ENCODE measurements at regions not wholly inside any gene's neighbourhood (a gene's known extent, or its start where the extent isn't known, plus 50 kb on each side); places are given as distances from the start of the nearest gene placed in this dataset.

GRCh38 chr5:93221773-93222172 is 359.2 kb downstream of the NR2F1-AS1 start:
- ChIA-PET CTCF (no interaction called here), POLR2A (no interaction called here)
- BruUV-seq (replicated peaks): no TSS peak
- Histone ChIP-seq H3K36me3 (ENCODE audit: control insufficient read depth in 2 of 2, extremely low read depth in 1 of 2, insufficient read depth in 2 of 2, low read length in 2 of 2) (no peaks in the 10 kb centered on the region), H3K4me2 (ENCODE audit: insufficient read depth, low read length) (no peak overlapping the region), H3K4me3 (replicated peaks in 1 of 3; ENCODE audit: insufficient read depth in 1 of 3, low read depth in 1 of 3, low read length in 3 of 3) (no peak overlapping the region), H3K27ac (ENCODE audit: insufficient read depth, low read depth, low read length) (no peak overlapping the region), H3K9me3 (replicated peaks; ENCODE audit: control insufficient read depth, insufficient read depth, low read length) (no peaks in the 10 kb centered on the region), H2AFZ (ENCODE audit: low read depth, low read length) (no peak overlapping the region), H3K27me3 (ENCODE audit: control insufficient read depth in 2 of 2, insufficient read depth in 2 of 2, low read length in 2 of 2) (no peaks in the 10 kb centered on the region), H3K4me1 (ENCODE audit: control insufficient read depth, extremely low read depth, insufficient read depth, low read length) (no peaks in the 10 kb centered on the region), H3K9ac (replicated peaks; ENCODE audit: extremely low read depth, insufficient read depth, low read length) (no peak overlapping the region), H4K20me1 (replicated peaks; ENCODE audit: control insufficient read depth, extremely low read depth, insufficient read depth, low read length) (no peaks in the 10 kb centered on the region), H3K79me2 (ENCODE audit: control insufficient read depth, insufficient read depth, low read length) (no peaks in the 10 kb centered on the region), H3K9me1 (replicated peaks; ENCODE audit: control insufficient read depth, extremely low read depth, insufficient read depth, low read length) (no peaks in the 10 kb centered on the region)
- dilution Hi-C loops (cut with MboI; ENCODE audit: extremely low pct_ligation_motif_present, low sequenced_read_pairs) (no loop called here), intact Hi-C loops (cut with micrococcal nuclease) (no loop called here)
- no peak for TF ChIP-seq MYC (IDR thresholded peaks at IDR 0.05; ENCODE audit: low read depth, low read length)
- TF ChIP-seq GATA2 (IDR thresholded peaks at IDR 0.05; ENCODE audit: insufficient read depth, insufficient read length, low read depth, low read length): no peak
- TF ChIP-seq JUN (IDR thresholded peaks at IDR 0.05; ENCODE audit: borderline replicate concordance, insufficient read depth, insufficient read length, low read depth): no peak
- TF ChIP-seq POLR2AphosphoS5 (IDR thresholded peaks at IDR 0.05; ENCODE audit: insufficient read depth, low read depth, low read length): no peak
- no peak for TF ChIP-seq EZH2 (IDR thresholded peaks at IDR 0.05; ENCODE audit: borderline replicate concordance, low read depth, low read length, severe bottlenecking)
- no peak for TF ChIP-seq POLR2A (IDR thresholded peaks at IDR 0.05; ENCODE audit: low read depth, low read length)
- no peak for TF ChIP-seq CTCF (IDR thresholded peaks at IDR 0.05; ENCODE audit: extremely low read depth in 1 of 2, insufficient read depth in 1 of 2, low read depth in 1 of 2, low read length in 2 of 2)
- no peak for TF ChIP-seq MAX (IDR thresholded peaks at IDR 0.05; ENCODE audit: insufficient read depth, insufficient read length)
- TF ChIP-seq FOS (IDR thresholded peaks at IDR 0.05; ENCODE audit: borderline replicate concordance, insufficient read depth, low read length): no peak
- FAIRE-seq (no peak), DNase-seq (ENCODE audit: low read depth, low spot score) (no peak)

All from endothelial cell of umbilical vein (primary cell).